H1 (cell line): ENCODE measurements at regions not wholly inside any gene's neighbourhood (a gene's known extent, or its start where the extent isn't known, plus 50 kb on each side); places are given as distances from the start of the nearest gene placed in this dataset.

Source experiments
- CTCF ChIA-PET: fragments of 300-600 bp; sonication (Branson Sonifier 250); formaldehyde crosslinking; loops from one replicate; lab custom pipeline; 2021; ENCODE audit not compliant: partially characterized antibody; lab: Charles Lee
- POLR2A ChIA-PET: fragments of 300-600 bp; sonication (Branson Sonifier 250); formaldehyde crosslinking; loops from one replicate; lab custom pipeline; 2021; ENCODE audit warnings: inconsistent platforms; ENCODE audit not compliant: partially characterized antibody; lab: Charles Lee
- DNase-seq, 2 experiments: peaks; one replicate each; pipeline versions ENCODE4 v3.0.0 to v3.0.0-alpha.2; 2010 to 2022; ENCODE audit warnings: low spot score in 2 of 2, low read depth in 1 of 2, mixed read lengths in 1 of 2
- FAIRE-seq: peaks from 2 replicates; lab custom pipeline; 2011; peaks lifted over from hg19 to GRCh38; lab: Jason Lieb, UNC
- H2AFZ ChIP-seq: 2 replicates; pipeline ENCODE4 v1.8.1; 2012; ENCODE audit warnings: low read length, inconsistent platforms
- H2AK5ac ChIP-seq: 2 replicates; pipeline ENCODE4 v1.6.1; 2013; ENCODE audit warnings: low read depth, low read length
- H2BK120ac ChIP-seq: replicated peaks from 2 replicates; pipeline ENCODE3; 2013; ENCODE audit warnings: low read depth, low read length, inconsistent platforms
- H2BK12ac ChIP-seq: 2 replicates; pipeline ENCODE4 v1.6.1; 2013; ENCODE audit warnings: low read depth, low read length
- H2BK15ac ChIP-seq: 2 replicates; pipeline ENCODE4 v1.6.1; 2013; ENCODE audit warnings: low read length
- H2BK20ac ChIP-seq: 2 replicates; pipeline ENCODE4 v1.6.1; 2013; ENCODE audit warnings: low read length
- H2BK5ac ChIP-seq: 2 replicates; pipeline ENCODE4 v1.6.1; 2013; ENCODE audit warnings: low read depth, low read length
- H3K14ac ChIP-seq: 2 replicates; pipeline ENCODE4 v1.6.1; 2013; ENCODE audit warnings: inconsistent platforms; ENCODE audit not compliant: insufficient read length
- H3K18ac ChIP-seq: 2 replicates; pipeline ENCODE4 v1.6.1; 2013; ENCODE audit warnings: low read length; ENCODE audit errors: extremely low read depth
- H3K23ac ChIP-seq: 2 replicates; pipeline ENCODE4 v1.6.1; 2013; ENCODE audit warnings: inconsistent platforms; ENCODE audit not compliant: insufficient read length
- H3K23me2 ChIP-seq: 2 replicates; pipeline ENCODE4 v1.6.1; 2013; ENCODE audit warnings: low read depth, low read length
- H3K27ac ChIP-seq: 2 replicates; pipeline ENCODE4 v1.6.1; 2011; ENCODE audit warnings: low read depth, low read length, inconsistent platforms
- H3K27me3 ChIP-seq, 4 experiments: replicated peaks in 1 of 4; 1 replicate in 1 of 4; 2 replicates in 3 of 4; pipeline versions ENCODE4 v1.6.1 to v1.8.1; 2011 to 2013; ENCODE audit warnings: low read length in 3 of 4, mild to moderate bottlenecking in 3 of 4, inconsistent platforms in 2 of 4, mixed read lengths in 2 of 4, moderate library complexity in 1 of 4; ENCODE audit not compliant: control insufficient read depth in 3 of 4, insufficient read depth in 3 of 4; ENCODE audit errors: extremely low read depth in 1 of 4
- H3K36me3 ChIP-seq, 4 experiments: 2 replicates each; pipeline versions ENCODE4 v1.6.1 to v1.8.1; 2011 to 2013; ENCODE audit warnings: mild to moderate bottlenecking in 4 of 4, low read length in 3 of 4, moderate library complexity in 2 of 4, control low read depth in 1 of 4, inconsistent platforms in 1 of 4; ENCODE audit not compliant: insufficient read depth in 4 of 4, control insufficient read depth in 2 of 4
- H3K4ac ChIP-seq: replicated peaks from 2 replicates; pipeline ENCODE3; 2013; ENCODE audit warnings: low read length, low read depth, mixed read lengths, inconsistent platforms; ENCODE audit not compliant: insufficient read length
- H3K4me1 ChIP-seq, 4 experiments: replicated peaks in 1 of 4; 1 replicate in 1 of 4; 2 replicates in 3 of 4; pipeline versions ENCODE4 v1.6.1 to v1.8.1; 2011 to 2013; ENCODE audit warnings: low read length in 3 of 4, inconsistent platforms in 2 of 4, mixed read lengths in 1 of 4; ENCODE audit not compliant: insufficient read depth in 4 of 4, control insufficient read depth in 3 of 4
- H3K4me2 ChIP-seq, 2 experiments: 2 replicates each; pipeline versions ENCODE4 v1.6.1 to v1.8.1; 2011 to 2013; ENCODE audit warnings: low read depth in 2 of 2, low read length in 2 of 2, control low read depth in 1 of 2, inconsistent platforms in 1 of 2, mild to moderate bottlenecking in 1 of 2; ENCODE audit not compliant: insufficient read depth in 1 of 2
- H3K4me3 ChIP-seq, 4 experiments: fragments of 200-600, 300-600 bp in 1 of 4; sonication (generic), shearing (Covaris generic), sonication (Bioruptor Twin) in 1 of 4; 2 replicates each; pipeline versions ENCODE4 v1.5.1 to v1.8.1; 2011 to 2016; ENCODE audit warnings: low read length in 4 of 4, low read depth in 3 of 4, control low read depth in 2 of 4, inconsistent platforms in 2 of 4, mild to moderate bottlenecking in 2 of 4, mixed read lengths in 1 of 4, moderate library complexity in 1 of 4; ENCODE audit not compliant: insufficient read depth in 2 of 4; ENCODE audit errors: extremely low read depth in 1 of 4
- H3K56ac ChIP-seq: replicated peaks from 2 replicates; pipeline ENCODE3; 2013; ENCODE audit warnings: low read depth, mild to moderate bottlenecking, mixed read lengths, low read length, inconsistent platforms; ENCODE audit not compliant: insufficient read length
- H3K79me1 ChIP-seq: 2 replicates; pipeline ENCODE4 v1.6.1; 2013; ENCODE audit warnings: low read depth, low read length, control low read depth
- H3K79me2 ChIP-seq, 2 experiments: 2 replicates each; pipeline versions ENCODE4 v1.6.1 to v1.8.1; 2012 to 2013; ENCODE audit warnings: low read length in 2 of 2, mild to moderate bottlenecking in 2 of 2, inconsistent platforms in 1 of 2; ENCODE audit not compliant: insufficient read depth in 2 of 2, control insufficient read depth in 1 of 2
- H3K9ac ChIP-seq, 4 experiments: replicated peaks in 1 of 4; 1 replicate in 1 of 4; 2 replicates in 3 of 4; pipeline versions ENCODE4 v1.6.1 to v1.8.1; 2011 to 2013; ENCODE audit warnings: low read depth in 3 of 4, low read length in 3 of 4, control low read depth in 2 of 4, mild to moderate bottlenecking in 2 of 4, moderate library complexity in 2 of 4, inconsistent platforms in 1 of 4; ENCODE audit errors: extremely low read depth in 1 of 4
- H3K9me3 ChIP-seq, 2 experiments: 2 replicates each; pipeline versions ENCODE4 v1.6.1 to v1.8.1; 2012 to 2013; ENCODE audit warnings: mild to moderate bottlenecking in 2 of 2, moderate library complexity in 2 of 2, control low read depth in 1 of 2, inconsistent platforms in 1 of 2, low read depth in 1 of 2, low read length in 1 of 2, mixed read lengths in 1 of 2; ENCODE audit not compliant: insufficient read depth in 2 of 2
- H4K20me1 ChIP-seq, 2 experiments: replicated peaks in 1 of 2; 2 replicates each; pipeline versions ENCODE3 to v1.8.1; 2011 to 2013; ENCODE audit warnings: inconsistent platforms in 2 of 2, low read length in 2 of 2, mild to moderate bottlenecking in 1 of 2; ENCODE audit not compliant: insufficient read depth in 2 of 2, control insufficient read depth in 1 of 2
- H4K5ac ChIP-seq: 2 replicates; pipeline ENCODE4 v1.6.1; 2013; ENCODE audit warnings: low read length, low read depth, mixed read lengths, inconsistent platforms; ENCODE audit not compliant: insufficient read length
- H4K8ac ChIP-seq: 2 replicates; pipeline ENCODE4 v1.8.0; 2013; ENCODE audit warnings: mild to moderate bottlenecking, moderate library complexity, low read length, inconsistent platforms; ENCODE audit not compliant: insufficient read depth; ENCODE audit errors: extremely low read depth
- H4K91ac ChIP-seq: replicated peaks from 2 replicates; pipeline ENCODE3; 2013; ENCODE audit warnings: low read length, mixed read lengths, inconsistent platforms; ENCODE audit not compliant: insufficient read length
- ATF3 ChIP-seq: IDR thresholded peaks from 2 replicates; pipeline ENCODE4 v1.6.1; 2011; ENCODE audit warnings: low read depth, mild to moderate bottlenecking, low read length; ENCODE audit not compliant: insufficient read depth
- FOSL1 ChIP-seq: IDR thresholded peaks from 2 replicates; pipeline ENCODE4 v1.6.1; 2011; ENCODE audit warnings: mild to moderate bottlenecking, low read depth, low read length, moderate library complexity; ENCODE audit not compliant: insufficient read depth
- HDAC2 ChIP-seq, 2 experiments: fragments of 300-600 bp in 1 of 2; sonication (generic) in 1 of 2; IDR thresholded peaks; 2 replicates each; pipeline ENCODE4 v1.6.1; 2011 to 2012; ENCODE audit warnings: low read depth in 2 of 2, low read length in 2 of 2, mild to moderate bottlenecking in 2 of 2, moderate library complexity in 2 of 2, borderline replicate concordance in 1 of 2, inconsistent platforms in 1 of 2
- JUN ChIP-seq: IDR thresholded peaks from 2 replicates; pipeline ENCODE4 v1.6.1; 2011; ENCODE audit warnings: low read depth, mild to moderate bottlenecking, improper control_type of control experiment, low read length
- MAFK ChIP-seq: IDR thresholded peaks from 2 replicates; pipeline ENCODE4 v1.6.1; 2012; ENCODE audit warnings: low read depth, mild to moderate bottlenecking, improper control_type of control experiment, low read length
- NANOG ChIP-seq: IDR thresholded peaks from 2 replicates; pipeline ENCODE4 v1.6.1; 2011; ENCODE audit warnings: low read length, low read depth, mild to moderate bottlenecking, inconsistent platforms; ENCODE audit not compliant: insufficient read depth, poor library complexity, severe bottlenecking
- NRF1 ChIP-seq: IDR thresholded peaks from 2 replicates; pipeline ENCODE4 v1.6.1; 2011; ENCODE audit warnings: mild to moderate bottlenecking, low read depth, low read length, improper control_type of control experiment
- PHF8 ChIP-seq: fragments of 200-600 bp; sonication (generic); conservative IDR thresholded peaks from 2 replicates; pipeline ENCODE4 v1.7.1; 2012; ENCODE audit warnings: low read depth, mild to moderate bottlenecking, inconsistent platforms, low read length, moderate library complexity
- POLR2A ChIP-seq, 2 experiments: IDR thresholded peaks; 1 replicate in 1 of 2; 2 replicates in 1 of 2; pipeline ENCODE4 v1.6.1; 2011; ENCODE audit warnings: low read depth in 2 of 2, low read length in 2 of 2, mild to moderate bottlenecking in 2 of 2; ENCODE audit errors: control extremely low read depth in 1 of 2
- RNF2 ChIP-seq: fragments of 200-900, 300-1000 bp; sonication (generic); IDR thresholded peaks from 2 replicates; pipeline ENCODE4 v1.7.1; 2016; ENCODE audit warnings: borderline replicate concordance, low read depth, mild to moderate bottlenecking, antibody characterized with exemption, low read length; ENCODE audit not compliant: poor library complexity, severe bottlenecking; ENCODE audit errors: missing control alignments
- SIRT6 ChIP-seq: IDR thresholded peaks from one replicate; pipeline ENCODE4 v1.7.1; 2012; ENCODE audit warnings: low read length, inconsistent platforms
- SP2 ChIP-seq: IDR thresholded peaks from 2 replicates; pipeline ENCODE4 v1.6.1; 2012; ENCODE audit warnings: mild to moderate bottlenecking, low read length, inconsistent platforms
- TCF12 ChIP-seq: IDR thresholded peaks from 2 replicates; pipeline ENCODE4 v1.6.1; 2011; ENCODE audit warnings: low read depth, mild to moderate bottlenecking, low read length
- WGBS, 2 experiments: shearing (Covaris generic) in 1 of 2; methylation state at CpG; one replicate each; pipeline versions ENCODE4 v1.1.6 to v1.1.7; 2013 to 2015; ENCODE audit warnings: low lambda C conversion rate in 2 of 2, mixed read lengths in 2 of 2, inconsistent platforms in 1 of 2, low coverage in 1 of 2, missing lambda C conversion rate in 1 of 2; ENCODE audit not compliant: insufficient replicate concordance in 2 of 2, insufficient coverage in 1 of 2, insufficient read length in 1 of 2; ENCODE audit errors: extremely low coverage in 1 of 2, missing lambda C conversion rate in 1 of 2; 5-methylcytosine and 5-hydroxymethylcytosine counted together

GRCh38 chr2:138084206-138084605 is 119.9 kb downstream of the HNMT start:
- Histone ChIP-seq H2BK120ac (no peak overlapping the region), H4K8ac (no peak overlapping the region), H3K56ac (no peak overlapping the region), H2BK15ac (no peak overlapping the region), H2BK5ac (no peak overlapping the region), H2AFZ (no peak overlapping the region), H3K23ac (no peak overlapping the region), H3K36me3 (no peaks in the 10 kb centered on the region), H3K18ac (no peak overlapping the region), H3K27ac (no peak overlapping the region), H3K4me2 (no peak overlapping the region), H3K4me3 (no peak overlapping the region), H3K4me1 (no peaks in the 10 kb centered on the region), H4K20me1 (no peaks in the 10 kb centered on the region), H4K5ac (no peak overlapping the region), H3K27me3 (no peaks in the 10 kb centered on the region), H2BK20ac (no peak overlapping the region), H2BK12ac (no peak overlapping the region), H3K9ac (no peak overlapping the region), H3K9me3 (no peaks in the 10 kb centered on the region), H3K79me2 (no peaks in the 10 kb centered on the region), H2AK5ac (no peak overlapping the region), H3K23me2 (no peaks in the 10 kb centered on the region; the same call in 1 of the 2 replicates), H3K14ac (no peak overlapping the region), H3K4ac (no peak overlapping the region), H4K91ac (no peak overlapping the region), H3K79me1 (no peaks in the 10 kb centered on the region)
- FAIRE-seq (no peak), DNase-seq (no peak)
- POLR2A ChIA-PET = no interaction called here
- 92% methylated on average over 1 of the region's 1 CpG; no CpG with 5 or more reads in 1 of the 2 experiments for WGBS, 2 experiments
- CTCF ChIA-PET = interaction anchor here (0.6 to 1.4 kb wide), 4 partner anchors 8 to 720 kb away, joined by 3 read pairs; no protein-coding TSS in a partner anchor
- TF ChIP-seq SIRT6 (no peak), JUN (no peak), POLR2A (IDR thresholded peaks at IDR 0.05; ENCODE audit: control extremely low read depth in 1 of 2, low read depth in 2 of 2, low read length in 2 of 2) (no peak), ATF3 (no peak), PHF8 (no peak), SP2 (no peak), FOSL1 (no peak), RNF2 (no peak), MAFK (no peak), NRF1 (no peak), HDAC2 (IDR thresholded peaks at IDR 0.05; ENCODE audit: borderline replicate concordance in 1 of 2, low read depth in 2 of 2, low read length in 2 of 2) (no peak), TCF12 (no peak), NANOG (no peak)
